CD4-positive, alpha-beta T cell treated with Interleukin-2 at 100 ng/mL for 4 hours (primary cell): ENCODE measurements at regions not wholly inside any gene's neighbourhood (a gene's known extent, or its start where the extent isn't known, plus 50 kb on each side); places are given as distances from the start of the nearest gene placed in this dataset.

Source experiments
- DNase-seq: peaks from one replicate; pipeline ENCODE4 v3.0.0-alpha.2; 2020; ENCODE audit warnings: low spot score

GRCh38 chr3:124496061-124496460 lies 234.2 kb upstream of the UMPS start:
- no peak for DNase-seq

- DNase-seq: no peak
These were observed 232.8 kb upstream of the UMPS start for GRCh38 chr3:124497487-124497886.

GRCh38 chr3:124498891-124499290 lies 231.4 kb upstream of the UMPS start:
- no peak for DNase-seq

- no peak for DNase-seq
These were observed 225.8 kb upstream of the UMPS start for GRCh38 chr3:124504332-124505059.

- DNase-seq: no peak
These were observed 220.4 kb upstream of the UMPS start for GRCh38 chr3:124509884-124510283.

GRCh38 chr3:124510290-124510689 lies 220.0 kb upstream of the UMPS start:
- DNase-seq: no peak

- no peak for DNase-seq
These were observed 217.2 kb upstream of the UMPS start for GRCh38 chr3:124512881-124513609.

- no peak for DNase-seq
These were observed 216.6 kb upstream of the UMPS start for GRCh38 chr3:124513610-124513997.

GRCh38 chr3:124514683-124515082 lies 215.6 kb upstream of the UMPS start:
- DNase-seq: no peak

- no peak for DNase-seq
These were observed 213.9 kb upstream of the UMPS start for GRCh38 chr3:124516333-124516732.

- no peak for DNase-seq
These were observed 212.9 kb upstream of the UMPS start for GRCh38 chr3:124517306-124517705.

- DNase-seq: no peak
These were observed 211.9 kb upstream of the UMPS start for GRCh38 chr3:124518350-124518749.

- DNase-seq: no peak
These were observed 210.6 kb upstream of the UMPS start for GRCh38 chr3:124519591-124520194.

- DNase-seq: no peak
These were observed 209.3 kb upstream of the UMPS start for GRCh38 chr3:124520970-124521369.

GRCh38 chr3:124522082-124522625 lies 208.1 kb upstream of the UMPS start:
- no peak for DNase-seq

GRCh38 chr3:124526601-124527000 lies 203.7 kb upstream of the UMPS start:
- DNase-seq: no peak

- no peak for DNase-seq
These were observed 200.3 kb upstream of the UMPS start for GRCh38 chr3:124529826-124530571.

- no peak for DNase-seq
These were observed 199.3 kb upstream of the UMPS start for GRCh38 chr3:124530916-124531315.

GRCh38 chr3:124532071-124532470 lies 198.2 kb upstream of the UMPS start:
- DNase-seq: no peak

GRCh38 chr3:124535306-124535705 lies 194.9 kb upstream of the UMPS start:
- no peak for DNase-seq

GRCh38 chr3:124540550-124541211 lies 189.6 kb upstream of the UMPS start:
- DNase-seq: no peak
